Activated naive CD4-positive, alpha-beta T cell treated with anti-CD3 and anti-CD28 coated beads for 36 hours (primary cell): ENCODE measurements at regions not wholly inside any gene's neighbourhood (a gene's known extent, or its start where the extent isn't known, plus 50 kb on each side); places are given as distances from the start of the nearest gene placed in this dataset.
"Not testable (repeated sequence)": the region's sequence is repeated elsewhere in the genome, so short reads cannot be mapped to it uniquely, and the experiment has no call there.

Experiments used
- CTCF ChIA-PET: fragments of 350-600 bp; sonication (Branson Sonifier 250); formaldehyde crosslinking; loops from one replicate; lab custom pipeline; 2021; ENCODE audit warnings: antibody characterized with exemption; lab: Charles Lee
- DNase-seq: peaks from one replicate; pipeline ENCODE4 v3.0.0-alpha.2; 2020
- H3K27ac Mint-ChIP-seq: one replicate; pipeline ENCODE4 v1.8.0; 2021; ENCODE audit warnings: mild to moderate bottlenecking, mixed read lengths
- H3K27me3 Mint-ChIP-seq: one replicate; pipeline ENCODE4 v1.8.0; 2021; ENCODE audit warnings: low read depth, mixed read lengths
- H3K36me3 Mint-ChIP-seq: one replicate; pipeline ENCODE4 v1.8.0; 2021; ENCODE audit warnings: low read depth, mixed read lengths
- H3K4me1 Mint-ChIP-seq: one replicate; pipeline ENCODE4 v1.8.0; 2021; ENCODE audit warnings: low read depth, mixed read lengths
- H3K4me3 Mint-ChIP-seq: one replicate; pipeline ENCODE4 v1.8.0; 2021; ENCODE audit warnings: mild to moderate bottlenecking, moderate library complexity, mixed read lengths
- H3K9me3 Mint-ChIP-seq: one replicate; pipeline ENCODE4 v1.8.0; 2021; ENCODE audit warnings: mixed read lengths
- intact Hi-C: fragments of 100-400 bp; cut with micrococcal nuclease; formaldehyde crosslinking; loops from one replicate; pipeline ENCODE4 v1.15.1; 2023

GRCh38 chr4:87919941-87920340 lies 55.6 kb upstream of the SPP1 start:
- Mint-ChIP-seq H3K4me1 (no peaks in the 10 kb centered on the region), H3K9me3 (no peaks in the 10 kb centered on the region), H3K36me3 (no peaks in the 10 kb centered on the region), H3K4me3 (no peak overlapping the region), H3K27me3 (no peaks in the 10 kb centered on the region), H3K27ac (no peak overlapping the region)
- intact Hi-C loops = no loop called here
- DNase-seq = no peak
- CTCF ChIA-PET = no interaction called here

- H3K27me3 Mint-ChIP-seq = no peaks in the 10 kb centered on the region
- H3K4me3 Mint-ChIP-seq = no peak overlapping the region
- CTCF ChIA-PET = no interaction called here
- DNase-seq = no peak
- H3K4me1 Mint-ChIP-seq = no peaks in the 10 kb centered on the region
- H3K27ac Mint-ChIP-seq = no peak overlapping the region
- intact Hi-C loops = no loop called here
- H3K9me3 Mint-ChIP-seq = no peaks in the 10 kb centered on the region
- no peaks in the 10 kb centered on the region for H3K36me3 Mint-ChIP-seq
Measured at GRCh38 chr4:87920478-87920877, 55.0 kb upstream of the SPP1 start.

- H3K9me3 Mint-ChIP-seq, H3K4me1 Mint-ChIP-seq, H3K27ac Mint-ChIP-seq: not testable (repeated sequence)
Measured at GRCh38 chr4:87921626-87922479, 53.7 kb upstream of the SPP1 start.

GRCh38 chr4:87924146-87924545 lies 51.4 kb upstream of the SPP1 start:
- H3K4me3 Mint-ChIP-seq, H3K4me1 Mint-ChIP-seq, intact Hi-C loops, H3K36me3 Mint-ChIP-seq, DNase-seq, CTCF ChIA-PET, H3K27me3 Mint-ChIP-seq, H3K9me3 Mint-ChIP-seq, H3K27ac Mint-ChIP-seq: not testable (repeated sequence)

More at GRCh38 chr4:87921626-87922479, 53.7 kb upstream of the SPP1 start:
- H3K4me3 Mint-ChIP-seq, H3K27me3 Mint-ChIP-seq, intact Hi-C loops, H3K36me3 Mint-ChIP-seq, DNase-seq: not testable (repeated sequence)
- CTCF ChIA-PET = interaction anchor here (0.6 kb wide), 1 partner anchor 1637 kb away, joined by 3 read pairs; no protein-coding TSS in a partner anchor
